Loucy (cell line): ENCODE measurements at regions not wholly inside any gene's neighbourhood (a gene's known extent, or its start where the extent isn't known, plus 50 kb on each side); places are given as distances from the start of the nearest gene placed in this dataset.

Experiments
- H2AFZ ChIP-seq: fragments of 200-600 bp; sonication (generic); 2 replicates; pipeline ENCODE4 v1.6.0; 2016; ENCODE audit warnings: antibody characterized with exemption, mild to moderate bottlenecking, low read length, moderate library complexity
- H3F3A ChIP-seq: fragments of 200-600 bp; 2 replicates; pipeline ENCODE4 v1.6.0; 2016; ENCODE audit warnings: antibody characterized with exemption, low read depth, mild to moderate bottlenecking
- H3K27me3 ChIP-seq: fragments of 200-600 bp; sonication (generic); 2 replicates; pipeline ENCODE4 v1.6.1; 2014; ENCODE audit warnings: low read length, mild to moderate bottlenecking; ENCODE audit not compliant: insufficient read depth, poor library complexity, severe bottlenecking
- H3K36me3 ChIP-seq: fragments of 200-600 bp; sonication (generic); 2 replicates; pipeline ENCODE4 v1.6.1; 2016; ENCODE audit warnings: low read length; ENCODE audit not compliant: insufficient read depth
- H3K4me1 ChIP-seq: fragments of 200-600 bp; sonication (generic); 2 replicates; pipeline ENCODE4 v1.5.1; 2014; ENCODE audit warnings: low read length, mild to moderate bottlenecking; ENCODE audit not compliant: insufficient read depth, poor library complexity, severe bottlenecking
- H3K4me2 ChIP-seq: fragments of 200-600 bp; sonication (generic); 2 replicates; pipeline ENCODE4 v1.6.0; 2014; ENCODE audit warnings: antibody characterized with exemption, low read length, low read depth, mild to moderate bottlenecking; ENCODE audit not compliant: poor library complexity, severe bottlenecking
- H3K4me3 ChIP-seq: fragments of 200-600 bp; sonication (generic); 2 replicates; pipeline ENCODE4 v1.5.1; 2014; ENCODE audit warnings: low read length, mild to moderate bottlenecking, mixed read lengths; ENCODE audit not compliant: poor library complexity, severe bottlenecking
- H3K79me2 ChIP-seq: fragments of 200-600 bp; sonication (generic); 2 replicates; pipeline ENCODE4 v1.6.1; 2014; ENCODE audit warnings: low read length; ENCODE audit not compliant: insufficient read depth
- H3K9ac ChIP-seq: fragments of 200-600 bp; sonication (generic); 2 replicates; pipeline ENCODE4 v1.6.0; 2014; ENCODE audit warnings: mild to moderate bottlenecking, low read depth, low read length, moderate library complexity; ENCODE audit not compliant: poor library complexity, severe bottlenecking
- H3K9me2 ChIP-seq: fragments of 200-600 bp; sonication (generic); replicated peaks from 2 replicates; pipeline ENCODE4 v1.6.1; 2016; ENCODE audit warnings: low read depth, low read length, mixed read lengths
- H3K9me3 ChIP-seq: fragments of 200-600 bp; sonication (generic); 2 replicates; pipeline ENCODE4 v1.6.1; 2014; ENCODE audit warnings: mild to moderate bottlenecking, antibody characterized with exemption, low read length, low read depth; ENCODE audit not compliant: insufficient read depth
- H4K20me1 ChIP-seq: fragments of 200-600 bp; sonication (generic); 2 replicates; pipeline ENCODE4 v1.6.0; 2014; ENCODE audit warnings: antibody characterized with exemption, low read length, mild to moderate bottlenecking; ENCODE audit not compliant: insufficient read depth, poor library complexity, severe bottlenecking
- CTCF ChIP-seq: fragments of 200-600 bp; sonication (generic); conservative IDR thresholded peaks from 2 replicates; pipeline ENCODE4 v1.5.1; 2014; ENCODE audit warnings: mild to moderate bottlenecking, antibody characterized with exemption, low read length
- EZH2phosphoT487 ChIP-seq: fragments of 200-600 bp; IDR thresholded peaks from 2 replicates; pipeline ENCODE4 v1.6.1; 2018; ENCODE audit warnings: antibody characterized with exemption, mild to moderate bottlenecking, moderate library complexity, borderline replicate concordance

GRCh38 chr4:37014584-37014983 lies 230.0 kb upstream of the NWD2 start:
- no peak overlapping the region for H3K4me2 ChIP-seq
- no peak overlapping the region for H3K4me3 ChIP-seq
- H3K27me3 ChIP-seq: no peaks in the 10 kb centered on the region
- no peaks in the 10 kb centered on the region for H3F3A ChIP-seq
- no peak overlapping the region for H3K9ac ChIP-seq
- TF ChIP-seq EZH2phosphoT487: no peak
- no peak for TF ChIP-seq CTCF
- H3K9me2 ChIP-seq: no peaks in the 10 kb centered on the region
- H2AFZ ChIP-seq: no peak overlapping the region
- H3K4me1 ChIP-seq: no peaks in the 10 kb centered on the region
- H3K79me2 ChIP-seq: no peaks in the 10 kb centered on the region
- H3K9me3 ChIP-seq: no peaks in the 10 kb centered on the region
- no peaks in the 10 kb centered on the region for H4K20me1 ChIP-seq
- no peaks in the 10 kb centered on the region for H3K36me3 ChIP-seq

GRCh38 chr4:37015391-37015790 lies 229.2 kb upstream of the NWD2 start:
- H3K4me2 ChIP-seq: no peak overlapping the region
- no peak overlapping the region for H3K4me3 ChIP-seq
- H3K36me3 ChIP-seq: no peaks in the 10 kb centered on the region
- H3K79me2 ChIP-seq: no peaks in the 10 kb centered on the region
- no peaks in the 10 kb centered on the region for H4K20me1 ChIP-seq
- H3K4me1 ChIP-seq: no peaks in the 10 kb centered on the region
- H3K9me2 ChIP-seq: no peaks in the 10 kb centered on the region
- no peaks in the 10 kb centered on the region for H3K27me3 ChIP-seq
- no peak overlapping the region for H3K9ac ChIP-seq
- H2AFZ ChIP-seq: no peak overlapping the region
- H3F3A ChIP-seq: no peaks in the 10 kb centered on the region
- no peak for TF ChIP-seq EZH2phosphoT487
- no peak for TF ChIP-seq CTCF
- H3K9me3 ChIP-seq: no peaks in the 10 kb centered on the region

- no peak overlapping the region for H3K4me2 ChIP-seq
- TF ChIP-seq EZH2phosphoT487 (no peak), CTCF (no peak)
- no peaks in the 10 kb centered on the region for H3K9me3 ChIP-seq
- H3K4me3 ChIP-seq: no peak overlapping the region
- no peak overlapping the region for H3K9ac ChIP-seq
- no peaks in the 10 kb centered on the region for H3F3A ChIP-seq
- H3K79me2 ChIP-seq: no peaks in the 10 kb centered on the region
- H3K9me2 ChIP-seq: no peaks in the 10 kb centered on the region
- no peak overlapping the region for H2AFZ ChIP-seq
- no peaks in the 10 kb centered on the region for H4K20me1 ChIP-seq
- no peaks in the 10 kb centered on the region for H3K36me3 ChIP-seq
- H3K4me1 ChIP-seq: no peaks in the 10 kb centered on the region
- H3K27me3 ChIP-seq: no peaks in the 10 kb centered on the region
Observed at GRCh38 chr4:37023504-37023903, 221.0 kb upstream of the NWD2 start.
